ENCODE measurements at regions not wholly inside any gene's neighbourhood (a gene's known extent, or its start where the extent isn't known, plus 50 kb on each side); places are given as distances from the start of the nearest gene placed in this dataset.

GRCh38 chr5:89055695-89056085 lies 172.7 kb upstream of the MEF2C start:
- TF ChIP-seq, protein P1, sequence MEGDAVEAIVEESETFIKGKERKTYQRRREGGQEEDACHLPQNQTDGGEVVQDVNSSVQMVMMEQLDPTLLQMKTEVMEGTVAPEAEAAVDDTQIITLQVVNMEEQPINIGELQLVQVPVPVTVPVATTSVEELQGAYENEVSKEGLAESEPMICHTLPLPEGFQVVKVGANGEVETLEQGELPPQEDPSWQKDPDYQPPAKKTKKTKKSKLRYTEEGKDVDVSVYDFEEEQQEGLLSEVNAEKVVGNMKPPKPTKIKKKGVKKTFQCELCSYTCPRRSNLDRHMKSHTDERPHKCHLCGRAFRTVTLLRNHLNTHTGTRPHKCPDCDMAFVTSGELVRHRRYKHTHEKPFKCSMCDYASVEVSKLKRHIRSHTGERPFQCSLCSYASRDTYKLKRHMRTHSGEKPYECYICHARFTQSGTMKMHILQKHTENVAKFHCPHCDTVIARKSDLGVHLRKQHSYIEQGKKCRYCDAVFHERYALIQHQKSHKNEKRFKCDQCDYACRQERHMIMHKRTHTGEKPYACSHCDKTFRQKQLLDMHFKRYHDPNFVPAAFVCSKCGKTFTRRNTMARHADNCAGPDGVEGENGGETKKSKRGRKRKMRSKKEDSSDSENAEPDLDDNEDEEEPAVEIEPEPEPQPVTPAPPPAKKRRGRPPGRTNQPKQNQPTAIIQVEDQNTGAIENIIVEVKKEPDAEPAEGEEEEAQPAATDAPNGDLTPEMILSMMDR (IDR thresholded peaks at IDR 0.05) = no peak
- no peak for TF ChIP-seq EP300 (IDR thresholded peaks at IDR 0.05)
